GM12892 (cell line): ENCODE measurements at regions not wholly inside any gene's neighbourhood (a gene's known extent, or its start where the extent isn't known, plus 50 kb on each side); places are given as distances from the start of the nearest gene placed in this dataset.

Experiments
- DNase-seq: peaks from one replicate; pipeline ENCODE4 v3.0.0; 2011; ENCODE audit not compliant: insufficient read length
- FAIRE-seq: peaks from 2 replicates; lab custom pipeline; 2011; peaks lifted over from hg19 to GRCh38; lab: Jason Lieb, UNC
- POLR2A ChIP-seq: IDR thresholded peaks from 2 replicates; pipeline ENCODE4 v1.6.1; 2011; ENCODE audit warnings: low read depth, low read length, control low read depth
- POLR2AphosphoS5 ChIP-seq: IDR thresholded peaks from 2 replicates; pipeline ENCODE4 v1.6.1; 2011; ENCODE audit warnings: low read depth, low read length, control low read depth
- TAF1 ChIP-seq: IDR thresholded peaks from 2 replicates; pipeline ENCODE4 v1.6.1; 2011; ENCODE audit warnings: low read depth, mild to moderate bottlenecking, control low read depth, low read length, borderline replicate concordance

DNA sequence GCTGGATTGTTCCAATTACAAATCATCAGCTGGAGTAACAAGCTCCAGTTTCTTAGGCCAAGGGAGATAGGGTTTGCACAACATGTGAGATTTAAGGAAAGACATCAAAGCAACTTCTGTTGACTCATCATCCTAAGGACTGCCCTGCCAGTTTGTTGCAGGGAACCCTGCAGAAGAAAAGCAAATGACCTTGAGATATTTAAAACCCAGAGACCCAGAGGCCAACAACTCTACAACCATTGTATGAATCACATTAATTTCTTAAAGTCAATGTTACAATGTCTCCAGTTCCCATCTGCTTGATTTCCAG is 491.8 kb upstream of the ACVR2A start:
- TF ChIP-seq POLR2AphosphoS5 (no peak), TAF1 (no peak)
- FAIRE-seq (no peak), DNase-seq (no peak)

DNA sequence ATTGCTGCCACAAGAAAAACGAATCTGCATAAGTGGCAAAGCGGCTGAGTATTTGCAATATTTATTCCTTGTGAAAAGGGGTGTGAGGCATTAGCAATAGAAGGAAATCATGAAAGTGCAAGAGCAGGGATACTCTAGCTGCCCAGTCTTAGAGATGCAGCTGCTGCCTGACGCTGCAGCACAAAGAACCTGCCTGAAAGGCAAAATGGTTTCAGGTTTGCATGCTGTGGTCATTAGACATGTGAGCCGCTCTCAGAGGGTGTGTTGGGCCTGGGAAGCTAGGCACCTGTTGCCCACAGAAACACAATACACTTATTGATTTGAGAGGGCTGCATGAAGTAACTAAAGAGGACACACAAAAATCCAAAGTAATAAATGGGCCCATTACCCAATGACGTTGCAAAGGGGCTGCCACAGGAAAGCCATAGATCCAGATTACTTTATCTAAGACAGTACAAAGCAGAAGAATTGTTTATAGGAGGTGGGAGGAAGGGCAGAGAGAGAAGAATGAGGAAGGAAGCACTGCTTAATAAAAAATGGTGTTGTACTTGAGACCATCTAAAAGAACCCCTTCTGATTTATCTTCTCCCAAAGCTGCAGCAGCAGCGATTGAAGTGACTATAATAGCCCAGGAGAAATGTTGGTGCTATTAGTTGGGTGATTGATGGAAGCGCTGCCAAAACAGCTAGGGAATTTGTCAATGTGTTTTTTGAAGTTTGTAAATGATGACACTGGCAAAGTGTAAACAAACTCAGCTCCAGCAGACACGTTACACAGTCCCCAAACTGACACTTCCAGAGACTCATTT is 492.4 kb upstream of the ACVR2A start:
- TF ChIP-seq POLR2A (no peak), POLR2AphosphoS5 (no peak), TAF1 (no peak)
- DNase-seq (no peak), FAIRE-seq (no peak)

DNA sequence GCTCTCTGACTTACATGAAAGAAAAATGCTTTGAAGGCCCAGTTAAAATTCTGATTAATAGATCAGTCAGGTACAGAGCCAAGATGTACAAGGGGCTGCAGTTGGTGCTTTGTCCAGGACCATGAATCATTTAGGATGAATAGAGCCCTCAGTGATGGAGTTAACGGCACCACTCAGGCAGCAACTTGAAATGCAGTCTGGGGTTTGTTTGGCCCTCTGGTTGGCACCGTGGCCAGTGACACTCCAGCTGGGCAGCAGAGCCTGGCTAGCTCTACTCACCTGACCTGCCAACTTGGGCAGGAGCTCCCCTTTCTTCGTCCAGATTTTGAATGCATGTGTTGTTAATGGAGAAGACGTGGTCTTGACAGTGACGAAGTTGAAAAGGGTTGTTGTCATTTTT is 493.0 kb upstream of the ACVR2A start:
- no peak for FAIRE-seq
- TF ChIP-seq TAF1 (no peak), POLR2AphosphoS5 (no peak), POLR2A (no peak)
- no peak for DNase-seq

DNA sequence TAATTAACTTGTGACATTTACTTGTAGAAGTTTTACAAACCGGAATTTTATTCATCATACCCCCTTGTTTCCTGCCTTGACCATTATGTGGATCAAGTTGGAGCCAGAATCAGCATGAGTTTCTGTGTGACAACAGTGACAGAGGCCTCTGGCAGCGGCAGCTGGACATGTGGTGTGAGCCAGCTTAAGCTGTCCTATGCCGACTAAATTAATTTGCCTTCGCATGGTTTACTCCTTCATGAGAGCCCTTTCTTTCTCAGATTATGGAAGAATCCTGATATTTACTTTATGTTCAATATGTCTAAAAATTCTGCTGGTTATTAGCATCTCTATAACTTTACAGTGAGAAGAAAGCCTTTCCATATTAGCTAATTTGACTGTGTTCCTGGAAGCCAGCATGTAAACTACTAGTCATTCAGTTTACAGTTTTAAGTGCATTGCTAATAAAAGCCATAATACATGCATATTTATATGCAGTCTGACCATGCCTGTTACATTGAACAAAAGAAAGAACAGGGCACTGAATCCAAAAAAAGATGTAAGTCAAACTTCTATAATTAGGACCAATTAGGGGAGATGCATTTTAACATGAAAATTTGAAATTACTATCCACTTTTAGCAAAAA is 495.8 kb upstream of the ACVR2A start:
- FAIRE-seq: no peak
- no peak for DNase-seq
- TF ChIP-seq TAF1: no peak
- TF ChIP-seq POLR2AphosphoS5: no peak
- TF ChIP-seq POLR2A: no peak

DNA sequence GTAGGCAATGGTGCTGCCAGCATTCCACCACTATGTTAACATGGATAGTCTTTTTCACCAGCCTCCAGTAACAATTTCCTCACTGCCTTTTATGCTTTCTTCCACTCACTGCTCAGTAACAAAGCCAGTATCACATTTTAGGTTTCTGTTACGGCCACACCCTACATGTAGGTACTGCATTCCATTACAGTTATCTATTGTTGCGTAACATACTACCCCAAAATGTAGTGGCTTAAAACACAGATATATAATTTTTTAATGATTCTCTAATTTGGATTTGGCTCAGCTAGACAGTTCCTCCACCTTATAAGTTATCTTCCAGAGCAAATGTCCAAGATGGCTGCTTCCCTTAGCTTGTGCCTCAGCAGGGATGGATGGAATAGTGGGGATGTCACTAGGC is 498.7 kb upstream of the ACVR2A start:
- FAIRE-seq: no peak
- no peak for TF ChIP-seq POLR2AphosphoS5
- no peak for TF ChIP-seq TAF1
- no peak for TF ChIP-seq POLR2A
- DNase-seq: no peak

- DNase-seq (no peak), FAIRE-seq (no peak)
- TF ChIP-seq TAF1 (no peak), POLR2AphosphoS5 (no peak), POLR2A (no peak)
Measured at GRCh38 chr2:147345246-147345645, 499.6 kb upstream of the ACVR2A start.

DNA sequence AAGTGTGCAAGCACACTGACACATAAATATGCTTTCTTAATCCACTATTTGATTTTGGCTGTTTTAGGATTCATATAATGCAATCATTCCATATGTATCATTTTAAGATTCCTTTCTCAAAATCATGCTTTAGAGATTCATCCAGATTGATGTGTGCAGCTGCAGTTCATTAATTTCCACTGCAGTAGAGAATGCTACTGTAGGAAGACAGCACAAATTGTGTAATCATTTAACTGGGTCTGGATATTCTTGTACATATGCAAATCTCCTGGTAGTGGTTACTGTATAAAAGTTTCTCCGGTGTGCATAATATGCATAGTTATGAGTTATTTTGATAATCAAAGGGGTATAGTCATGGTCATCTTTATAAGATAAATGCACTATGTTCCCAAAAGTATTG is 502.5 kb upstream of the ACVR2A start:
- no peak for FAIRE-seq
- TF ChIP-seq POLR2A (no peak), POLR2AphosphoS5 (no peak), TAF1 (no peak)
- DNase-seq: no peak

- peak; percentile 1 for DNase-seq
- FAIRE-seq: no peak
- TF ChIP-seq POLR2A: no peak
Measured at GRCh38 chr2:147331790-147332419, 512.9 kb upstream of the ACVR2A start.

DNA sequence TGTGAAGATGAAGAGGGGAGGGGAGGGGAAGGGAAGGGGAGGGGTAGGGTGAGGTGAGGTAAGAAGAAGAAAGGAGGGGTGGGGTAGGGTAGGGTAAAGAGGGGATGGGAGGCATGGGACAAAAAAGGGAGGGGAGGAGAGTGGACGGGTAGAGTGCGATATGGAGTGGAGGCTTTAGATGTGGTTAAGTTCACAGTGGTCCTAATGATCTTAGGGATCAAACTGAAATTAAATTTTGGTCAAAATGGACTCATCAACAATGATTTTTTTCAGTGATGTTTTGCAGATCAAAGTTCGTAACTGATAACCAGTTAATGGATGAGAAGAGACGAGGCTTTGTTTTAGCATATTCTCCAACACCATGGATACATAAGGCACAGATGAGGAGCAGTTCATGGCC is 513.9 kb upstream of the ACVR2A start:
- FAIRE-seq: no peak
- TF ChIP-seq TAF1 (no peak), POLR2AphosphoS5 (no peak), POLR2A (no peak)
- DNase-seq: no peak

GRCh38 chr2:147327613-147328012 is 517.2 kb upstream of the ACVR2A start:
- FAIRE-seq (peak; percentile 81), DNase-seq (no peak)
- TF ChIP-seq TAF1 (no peak), POLR2A (no peak), POLR2AphosphoS5 (no peak)

GRCh38 chr2:147325990-147326389 is 518.8 kb upstream of the ACVR2A start:
- no peak for TF ChIP-seq POLR2AphosphoS5
- FAIRE-seq (no peak), DNase-seq (no peak)

- DNase-seq (no peak), FAIRE-seq (no peak)
- no peak for TF ChIP-seq POLR2AphosphoS5
- no peak for TF ChIP-seq POLR2A
- no peak for TF ChIP-seq TAF1
Measured at GRCh38 chr2:147320146-147320545, 524.7 kb upstream of the ACVR2A start.
